WTC11 (cell line): ENCODE measurements at regions not wholly inside any gene's neighbourhood (a gene's known extent, or its start where the extent isn't known, plus 50 kb on each side); places are given as distances from the start of the nearest gene placed in this dataset.

Source experiments
- EMX1 ChIP-seq: fragments of 250-450 bp; sonication (Bioruptor Pico); IDR thresholded peaks from 2 replicates; pipeline ENCODE4 v1.8.0; 2021; ENCODE audit warnings: mild to moderate bottlenecking
- FOXP1 ChIP-seq: sonication (generic); formaldehyde crosslinking; IDR thresholded peaks from 2 replicates; pipeline ENCODE4 v1.8.0; 2022; ENCODE audit warnings: missing genetic modification reagents, mild to moderate bottlenecking, moderate library complexity, borderline replicate concordance
- JUN ChIP-seq: sonication (generic); formaldehyde crosslinking; IDR thresholded peaks from 2 replicates; pipeline ENCODE4 v1.8.0; 2023; ENCODE audit warnings: mild to moderate bottlenecking, missing genetic modification reagents
- NFYB ChIP-seq: sonication (generic); formaldehyde crosslinking; conservative IDR thresholded peaks from 2 replicates; pipeline ENCODE4 v1.8.0; 2022; ENCODE audit warnings: low read depth, missing genetic modification reagents
- ZBTB21 ChIP-seq: sonication (generic); formaldehyde crosslinking; IDR thresholded peaks from 2 replicates; pipeline ENCODE4 v1.8.1; 2023; ENCODE audit warnings: mild to moderate bottlenecking, missing genetic modification reagents, borderline replicate concordance
- ZNF263 ChIP-seq: sonication (generic); formaldehyde crosslinking; IDR thresholded peaks from 2 replicates; pipeline ENCODE4 v1.8.1; 2022; ENCODE audit warnings: low read depth, mild to moderate bottlenecking, moderate library complexity, missing genetic modification reagents
- ZNF317 ChIP-seq: sonication (generic); formaldehyde crosslinking; IDR thresholded peaks from 2 replicates; pipeline ENCODE4 v1.8.1; 2023; ENCODE audit warnings: low read depth, mild to moderate bottlenecking, moderate library complexity, missing genetic modification reagents, borderline replicate concordance
- TF ChIP-seq, protein P1 (sequence below): fragments of 250-450 bp; sonication (Bioruptor Pico); IDR thresholded peaks from 2 replicates; pipeline ENCODE4 v1.9.0; 2021; ENCODE audit warnings: mild to moderate bottlenecking
- TF ChIP-seq, protein P2 (sequence below): fragments of 200-600 bp; IDR thresholded peaks from 2 replicates; pipeline ENCODE4 v1.8.0; 2022; ENCODE audit warnings: antibody characterized with exemption
- TF ChIP-seq, protein P3 (sequence below): sonication (generic); formaldehyde crosslinking; IDR thresholded peaks from 2 replicates; pipeline ENCODE4 v1.8.1; 2023; ENCODE audit warnings: mild to moderate bottlenecking, missing genetic modification reagents, moderate library complexity
- TF ChIP-seq, protein P4 (sequence below): sonication (generic); formaldehyde crosslinking; IDR thresholded peaks from 2 replicates; pipeline ENCODE4 v1.8.0; 2022; ENCODE audit warnings: mild to moderate bottlenecking, missing genetic modification reagents
- TF ChIP-seq, protein P5 (sequence below): sonication (generic); formaldehyde crosslinking; IDR thresholded peaks from 2 replicates; pipeline ENCODE4 v1.8.1; 2022; ENCODE audit warnings: low read depth, missing genetic modification reagents, borderline replicate concordance

DNA sequence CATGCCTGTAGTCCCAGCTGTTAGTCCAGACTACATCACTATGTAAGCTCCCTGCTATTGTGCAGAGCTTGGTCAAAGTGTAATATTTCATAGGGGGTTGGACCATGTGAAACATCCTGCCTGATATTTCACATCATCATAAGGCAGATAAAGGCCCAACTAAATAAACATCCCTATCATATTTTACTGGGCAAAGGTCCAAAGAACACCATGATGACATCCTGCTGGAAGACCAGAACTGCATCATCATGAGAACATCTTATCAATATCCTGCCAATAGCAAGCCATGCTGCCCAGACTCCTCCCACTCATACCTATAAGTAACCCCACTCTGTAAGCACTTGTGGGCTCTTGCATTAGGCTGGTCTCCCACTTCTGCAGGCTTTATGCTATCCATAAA lies 88.6 kb downstream of the EIF1AY start:
- TF ChIP-seq, protein P1, sequence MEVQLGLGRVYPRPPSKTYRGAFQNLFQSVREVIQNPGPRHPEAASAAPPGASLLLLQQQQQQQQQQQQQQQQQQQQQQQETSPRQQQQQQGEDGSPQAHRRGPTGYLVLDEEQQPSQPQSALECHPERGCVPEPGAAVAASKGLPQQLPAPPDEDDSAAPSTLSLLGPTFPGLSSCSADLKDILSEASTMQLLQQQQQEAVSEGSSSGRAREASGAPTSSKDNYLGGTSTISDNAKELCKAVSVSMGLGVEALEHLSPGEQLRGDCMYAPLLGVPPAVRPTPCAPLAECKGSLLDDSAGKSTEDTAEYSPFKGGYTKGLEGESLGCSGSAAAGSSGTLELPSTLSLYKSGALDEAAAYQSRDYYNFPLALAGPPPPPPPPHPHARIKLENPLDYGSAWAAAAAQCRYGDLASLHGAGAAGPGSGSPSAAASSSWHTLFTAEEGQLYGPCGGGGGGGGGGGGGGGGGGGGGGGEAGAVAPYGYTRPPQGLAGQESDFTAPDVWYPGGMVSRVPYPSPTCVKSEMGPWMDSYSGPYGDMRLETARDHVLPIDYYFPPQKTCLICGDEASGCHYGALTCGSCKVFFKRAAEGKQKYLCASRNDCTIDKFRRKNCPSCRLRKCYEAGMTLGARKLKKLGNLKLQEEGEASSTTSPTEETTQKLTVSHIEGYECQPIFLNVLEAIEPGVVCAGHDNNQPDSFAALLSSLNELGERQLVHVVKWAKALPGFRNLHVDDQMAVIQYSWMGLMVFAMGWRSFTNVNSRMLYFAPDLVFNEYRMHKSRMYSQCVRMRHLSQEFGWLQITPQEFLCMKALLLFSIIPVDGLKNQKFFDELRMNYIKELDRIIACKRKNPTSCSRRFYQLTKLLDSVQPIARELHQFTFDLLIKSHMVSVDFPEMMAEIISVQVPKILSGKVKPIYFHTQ (CRISPR knock-in tag): no peak
- TF ChIP-seq, protein P2, sequence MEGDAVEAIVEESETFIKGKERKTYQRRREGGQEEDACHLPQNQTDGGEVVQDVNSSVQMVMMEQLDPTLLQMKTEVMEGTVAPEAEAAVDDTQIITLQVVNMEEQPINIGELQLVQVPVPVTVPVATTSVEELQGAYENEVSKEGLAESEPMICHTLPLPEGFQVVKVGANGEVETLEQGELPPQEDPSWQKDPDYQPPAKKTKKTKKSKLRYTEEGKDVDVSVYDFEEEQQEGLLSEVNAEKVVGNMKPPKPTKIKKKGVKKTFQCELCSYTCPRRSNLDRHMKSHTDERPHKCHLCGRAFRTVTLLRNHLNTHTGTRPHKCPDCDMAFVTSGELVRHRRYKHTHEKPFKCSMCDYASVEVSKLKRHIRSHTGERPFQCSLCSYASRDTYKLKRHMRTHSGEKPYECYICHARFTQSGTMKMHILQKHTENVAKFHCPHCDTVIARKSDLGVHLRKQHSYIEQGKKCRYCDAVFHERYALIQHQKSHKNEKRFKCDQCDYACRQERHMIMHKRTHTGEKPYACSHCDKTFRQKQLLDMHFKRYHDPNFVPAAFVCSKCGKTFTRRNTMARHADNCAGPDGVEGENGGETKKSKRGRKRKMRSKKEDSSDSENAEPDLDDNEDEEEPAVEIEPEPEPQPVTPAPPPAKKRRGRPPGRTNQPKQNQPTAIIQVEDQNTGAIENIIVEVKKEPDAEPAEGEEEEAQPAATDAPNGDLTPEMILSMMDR: no peak
- TF ChIP-seq, protein P3, sequence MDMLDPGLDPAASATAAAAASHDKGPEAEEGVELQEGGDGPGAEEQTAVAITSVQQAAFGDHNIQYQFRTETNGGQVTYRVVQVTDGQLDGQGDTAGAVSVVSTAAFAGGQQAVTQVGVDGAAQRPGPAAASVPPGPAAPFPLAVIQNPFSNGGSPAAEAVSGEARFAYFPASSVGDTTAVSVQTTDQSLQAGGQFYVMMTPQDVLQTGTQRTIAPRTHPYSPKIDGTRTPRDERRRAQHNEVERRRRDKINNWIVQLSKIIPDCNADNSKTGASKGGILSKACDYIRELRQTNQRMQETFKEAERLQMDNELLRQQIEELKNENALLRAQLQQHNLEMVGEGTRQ (CRISPR knock-in tag): no peak
- TF ChIP-seq ZNF263 (CRISPR knock-in tag) (no peak), ZBTB21 (no peak), NFYB (CRISPR knock-in tag) (no peak), JUN (CRISPR knock-in tag) (no peak), FOXP1 (CRISPR knock-in tag) (no peak), ZNF317 (CRISPR knock-in tag) (no peak), EMX1 (no peak)
- TF ChIP-seq, protein P4, sequence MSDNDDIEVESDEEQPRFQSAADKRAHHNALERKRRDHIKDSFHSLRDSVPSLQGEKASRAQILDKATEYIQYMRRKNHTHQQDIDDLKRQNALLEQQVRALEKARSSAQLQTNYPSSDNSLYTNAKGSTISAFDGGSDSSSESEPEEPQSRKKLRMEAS (CRISPR knock-in tag): no peak
- TF ChIP-seq, protein P5, sequence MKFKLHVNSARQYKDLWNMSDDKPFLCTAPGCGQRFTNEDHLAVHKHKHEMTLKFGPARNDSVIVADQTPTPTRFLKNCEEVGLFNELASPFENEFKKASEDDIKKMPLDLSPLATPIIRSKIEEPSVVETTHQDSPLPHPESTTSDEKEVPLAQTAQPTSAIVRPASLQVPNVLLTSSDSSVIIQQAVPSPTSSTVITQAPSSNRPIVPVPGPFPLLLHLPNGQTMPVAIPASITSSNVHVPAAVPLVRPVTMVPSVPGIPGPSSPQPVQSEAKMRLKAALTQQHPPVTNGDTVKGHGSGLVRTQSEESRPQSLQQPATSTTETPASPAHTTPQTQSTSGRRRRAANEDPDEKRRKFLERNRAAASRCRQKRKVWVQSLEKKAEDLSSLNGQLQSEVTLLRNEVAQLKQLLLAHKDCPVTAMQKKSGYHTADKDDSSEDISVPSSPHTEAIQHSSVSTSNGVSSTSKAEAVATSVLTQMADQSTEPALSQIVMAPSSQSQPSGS (CRISPR knock-in tag): no peak
